HG03066 (cell line): ENCODE measurements at regions not wholly inside any gene's neighbourhood (a gene's known extent, or its start where the extent isn't known, plus 50 kb on each side); places are given as distances from the start of the nearest gene placed in this dataset.

ENCODE experiments used
- ATAC-seq: cut with Tn5 transposase; IDR thresholded peaks from one replicate; pipeline ENCODE4 v1.9.1; 2021; ENCODE audit warnings: low read depth; ENCODE audit not compliant: unreplicated experiment

GRCh38 chr2:4539121-4539520 lies 835.7 kb downstream of the DCDC2C start:
- no peak for ATAC-seq

- no peak for ATAC-seq
Observed at GRCh38 chr2:4549666-4550210, 846.4 kb downstream of the DCDC2C start.

GRCh38 chr2:4551691-4552474 lies 848.5 kb downstream of the DCDC2C start:
- no peak for ATAC-seq

- ATAC-seq = no peak
Observed at GRCh38 chr2:4553241-4553640, 849.9 kb downstream of the DCDC2C start.

GRCh38 chr2:4556135-4556896 lies 852.9 kb downstream of the DCDC2C start:
- ATAC-seq = no peak

GRCh38 chr2:4561196-4561595 lies 857.8 kb downstream of the DCDC2C start:
- ATAC-seq = no peak

GRCh38 chr2:4576075-4576474 lies 872.7 kb downstream of the DCDC2C start:
- ATAC-seq = no peak

GRCh38 chr2:4579977-4580376 lies 876.6 kb downstream of the DCDC2C start:
- no peak for ATAC-seq

- ATAC-seq = no peak
Observed at GRCh38 chr2:4585057-4585635, 881.8 kb downstream of the DCDC2C start.

GRCh38 chr2:4588606-4589005 lies 885.2 kb downstream of the DCDC2C start:
- ATAC-seq = no peak

GRCh38 chr2:4591261-4591660 lies 887.9 kb downstream of the DCDC2C start:
- no peak for ATAC-seq

GRCh38 chr2:4597400-4597799 lies 894.0 kb downstream of the DCDC2C start:
- ATAC-seq = no peak

- no peak for ATAC-seq
Observed at GRCh38 chr2:4604767-4605166, 901.4 kb downstream of the DCDC2C start.

GRCh38 chr2:4618141-4618540 lies 914.8 kb downstream of the DCDC2C start:
- no peak for ATAC-seq

- ATAC-seq = no peak
Observed at GRCh38 chr2:4618630-4619228, 915.4 kb downstream of the DCDC2C start.

GRCh38 chr2:4628998-4629501 lies 925.7 kb downstream of the DCDC2C start:
- no peak for ATAC-seq

GRCh38 chr2:4635289-4635688 lies 931.9 kb downstream of the DCDC2C start:
- no peak for ATAC-seq

GRCh38 chr2:4653991-4654390 lies 950.6 kb downstream of the DCDC2C start:
- ATAC-seq = no peak

- ATAC-seq = no peak
Observed at GRCh38 chr2:4656326-4656725, 953.0 kb downstream of the DCDC2C start.

GRCh38 chr2:4662161-4662779 lies 958.9 kb downstream of the DCDC2C start:
- ATAC-seq = no peak
